HG03521 (cell line): ENCODE measurements at regions not wholly inside any gene's neighbourhood (a gene's known extent, or its start where the extent isn't known, plus 50 kb on each side); places are given as distances from the start of the nearest gene placed in this dataset.

Experiments
- ATAC-seq: cut with Tn5 transposase; IDR thresholded peaks from one replicate; pipeline ENCODE4 v1.9.1; 2021; ENCODE audit warnings: mild to moderate bottlenecking, moderate library complexity; ENCODE audit not compliant: unreplicated experiment

DNA sequence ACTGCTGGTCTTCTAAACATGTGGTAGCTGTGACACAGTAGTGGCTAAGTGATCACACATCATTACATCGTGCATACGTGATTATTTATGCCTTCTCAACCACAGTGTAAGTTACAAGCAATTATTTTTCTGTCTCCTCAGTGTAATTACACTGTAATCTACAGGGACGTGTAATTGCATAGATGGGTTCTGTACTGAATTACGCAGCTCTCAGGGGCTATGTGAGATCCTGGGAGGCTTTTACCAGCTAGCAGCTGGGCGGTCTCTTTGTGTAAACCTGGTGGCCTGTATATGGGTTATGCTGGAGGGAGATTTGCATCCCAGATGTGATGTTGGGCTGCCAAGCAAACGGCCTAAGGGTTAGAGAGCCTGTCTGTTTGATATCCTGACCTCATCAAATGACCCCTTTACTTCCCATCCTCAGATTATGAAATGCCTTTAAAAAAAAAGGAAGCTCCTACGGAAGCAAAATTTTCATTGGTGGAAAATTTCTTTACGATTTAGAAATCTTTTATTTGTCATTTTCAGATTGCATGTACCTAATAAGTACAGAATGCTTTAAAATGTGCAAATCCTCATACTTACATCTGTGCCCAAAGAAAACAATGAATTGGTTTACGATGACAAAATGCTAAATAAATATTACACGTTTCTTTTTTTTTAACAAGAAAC is 402.8 kb upstream of the JAG1 start:
- no peak for ATAC-seq

DNA sequence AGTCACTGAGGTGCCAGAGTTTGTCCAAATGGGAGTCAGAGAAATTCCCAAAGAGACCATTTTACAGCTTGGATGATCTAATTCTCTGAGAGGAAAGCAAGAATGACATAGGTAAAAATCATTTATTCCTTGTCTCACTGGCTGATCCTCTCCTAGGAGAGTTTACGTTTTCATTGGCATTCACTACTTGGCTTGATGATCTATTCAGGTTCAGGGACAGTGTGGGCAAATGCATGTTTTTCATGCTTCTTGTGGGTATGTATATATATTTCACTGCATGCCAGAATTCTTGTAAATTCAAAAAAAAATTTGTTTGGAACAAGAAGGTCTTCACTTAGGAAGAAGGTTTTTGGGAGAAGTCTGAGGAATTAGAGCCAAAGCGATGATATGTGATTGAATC is 403.4 kb upstream of the JAG1 start:
- no peak for ATAC-seq

DNA sequence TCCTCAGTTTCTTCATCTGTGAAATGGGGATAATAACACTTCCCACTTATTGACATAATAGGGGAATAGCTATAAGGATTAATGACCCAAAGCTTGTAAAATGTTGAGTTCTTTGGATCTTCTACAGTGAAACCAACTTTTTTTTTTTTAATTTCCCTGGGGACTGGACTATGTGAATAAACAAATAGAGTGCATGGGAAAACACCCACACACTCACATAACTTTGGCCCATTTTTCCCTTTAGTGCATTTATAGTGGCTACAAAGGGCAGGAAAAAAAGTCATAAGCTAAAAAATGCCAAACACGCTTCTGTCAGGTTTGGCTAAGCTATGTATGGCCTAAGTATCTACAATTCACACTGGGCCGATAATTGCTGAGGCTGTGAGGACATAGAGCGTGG is 406.2 kb upstream of the JAG1 start:
- ATAC-seq, result no peak

DNA sequence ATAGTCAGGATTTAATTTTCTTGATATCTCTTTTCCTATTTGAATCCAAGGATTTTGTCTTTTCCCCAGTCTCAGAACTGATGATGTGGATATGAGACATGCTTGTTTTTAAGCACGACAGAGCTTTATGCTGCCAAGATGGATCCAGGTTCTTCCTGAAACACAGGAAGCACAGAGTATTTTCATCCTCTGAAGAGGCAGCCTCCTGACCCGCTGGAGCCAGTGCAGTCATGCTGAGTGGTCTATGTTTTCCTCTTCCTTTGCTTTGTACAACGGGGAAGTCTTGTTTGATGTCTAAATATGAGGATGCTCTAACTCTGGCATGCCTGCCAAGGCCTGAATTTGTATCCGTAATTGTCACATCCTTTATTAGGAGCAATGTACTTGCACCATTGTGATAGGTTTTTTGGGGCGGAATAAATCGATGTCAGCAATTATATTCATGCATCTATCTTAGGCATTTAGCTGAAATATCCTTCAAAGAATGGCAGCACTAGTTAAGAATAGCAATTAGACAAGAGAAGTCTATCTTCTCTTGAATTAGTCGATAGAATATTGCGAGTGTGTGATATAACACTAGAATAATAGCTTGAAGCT is 407.1 kb upstream of the JAG1 start:
- no peak for ATAC-seq

DNA sequence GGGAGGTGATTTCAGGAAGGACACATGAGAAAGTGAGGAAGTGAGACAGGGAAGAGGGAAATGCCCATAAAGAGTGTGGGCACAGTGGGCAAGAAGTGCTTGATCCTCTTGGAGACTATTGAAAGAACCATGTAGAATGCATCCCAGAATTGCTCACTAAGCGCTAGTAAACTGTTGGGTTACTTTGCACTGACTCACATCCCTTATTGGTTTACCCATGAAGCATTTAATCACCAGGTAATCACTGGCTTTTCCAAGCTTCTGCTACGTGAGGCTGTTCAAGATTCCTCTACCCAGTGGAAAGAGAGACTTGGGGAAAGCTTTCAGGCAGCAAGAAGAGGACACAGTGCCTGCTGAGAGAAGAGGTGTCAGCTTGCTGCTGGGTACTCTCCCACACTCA is 410.0 kb upstream of the JAG1 start:
- ATAC-seq, result no peak

DNA sequence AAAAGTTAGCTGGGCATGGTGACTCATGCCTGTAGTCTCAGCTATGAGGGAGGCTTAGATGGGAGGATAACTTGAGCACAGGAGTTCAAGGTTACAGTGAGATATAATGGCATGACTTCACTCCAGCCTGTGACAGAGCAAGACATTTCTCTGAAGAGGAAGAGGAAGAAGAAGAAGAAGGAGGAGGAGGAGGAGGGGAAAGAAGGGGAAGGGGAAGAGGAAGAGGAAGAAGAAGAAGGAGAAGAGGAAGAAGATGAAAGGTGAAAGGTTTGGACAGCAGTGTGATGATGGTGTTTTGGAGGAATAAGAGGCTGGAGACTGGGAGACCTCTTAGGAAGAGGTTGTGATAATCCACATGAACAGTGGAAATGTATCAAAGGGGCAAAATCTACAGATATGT is 410.7 kb upstream of the JAG1 start:
- ATAC-seq, result no peak

DNA sequence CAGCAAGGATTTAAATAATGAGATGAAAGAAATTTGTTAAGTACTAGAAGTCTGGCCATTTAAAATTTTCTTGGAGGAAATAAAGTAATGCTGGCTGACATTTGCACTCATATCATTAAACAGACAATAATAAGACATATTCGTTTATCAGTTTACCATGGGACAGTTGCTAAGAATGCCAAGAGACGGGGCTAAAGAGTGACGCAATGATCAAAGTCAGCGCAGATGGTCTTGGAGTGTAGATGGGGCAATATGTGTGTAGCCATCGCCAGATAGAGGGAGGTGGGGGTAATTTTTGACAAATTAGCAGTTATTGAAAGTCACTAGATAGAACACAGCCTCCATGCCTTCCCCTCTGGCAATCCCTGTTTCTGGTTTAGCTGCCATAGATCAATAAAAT is 413.2 kb upstream of the JAG1 start:
- ATAC-seq, result no peak

DNA sequence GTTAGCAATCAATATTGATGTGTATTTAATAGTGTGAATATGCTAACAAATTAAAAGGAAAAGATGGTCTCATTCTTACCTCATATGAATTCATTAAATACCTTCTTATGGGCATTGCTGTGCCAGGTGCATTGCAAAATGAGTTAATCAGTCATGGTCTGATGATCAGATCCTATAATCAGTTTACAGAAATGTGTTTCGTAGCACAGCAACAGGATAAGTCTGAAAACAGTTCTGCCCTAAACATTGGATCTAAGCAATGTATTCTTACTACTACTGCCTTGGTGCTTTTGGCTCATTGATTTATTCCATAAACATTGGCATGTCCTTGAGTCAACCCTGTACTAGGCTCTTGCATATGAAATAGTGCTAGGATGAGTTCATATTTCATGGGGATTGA is 417.0 kb upstream of the JAG1 start:
- no peak for ATAC-seq

DNA sequence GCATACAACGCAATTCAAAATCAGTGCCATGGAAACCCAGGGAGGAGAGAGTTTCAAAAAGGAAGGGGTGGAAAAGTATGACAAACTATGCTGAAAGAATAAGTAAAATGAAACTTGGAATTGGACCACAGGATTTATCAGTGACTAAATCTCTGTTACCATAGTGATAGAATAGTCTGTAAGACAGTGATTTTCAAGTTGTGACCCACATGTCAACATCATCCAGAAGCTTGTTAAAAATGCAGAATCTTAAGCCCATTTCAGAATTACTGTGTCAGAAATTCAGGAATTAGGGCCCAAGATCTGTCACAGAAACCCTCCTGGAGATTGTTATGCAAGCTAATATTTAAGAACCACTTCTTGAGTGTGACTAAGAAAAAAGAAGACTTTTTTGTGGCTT is 417.7 kb upstream of the JAG1 start:
- ATAC-seq, result no peak

DNA sequence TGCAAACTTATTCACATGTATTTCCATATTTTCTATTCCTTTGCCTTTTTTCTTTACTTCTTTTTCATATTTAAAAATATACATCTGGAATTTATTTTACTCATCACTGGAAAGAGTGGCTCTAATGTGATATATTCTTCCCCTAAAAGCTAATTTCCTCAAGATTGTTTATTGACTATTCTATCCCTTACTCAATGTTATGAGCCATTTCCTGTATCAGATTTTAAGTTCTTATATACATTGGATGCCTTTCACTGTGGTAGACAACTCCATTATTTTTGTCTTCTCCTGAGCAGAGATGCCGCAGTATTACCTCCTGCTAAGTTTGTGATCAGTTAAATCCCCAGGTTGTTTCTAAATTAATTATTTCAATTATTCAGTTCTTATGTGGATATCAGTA is 418.4 kb upstream of the JAG1 start:
- no peak for ATAC-seq

DNA sequence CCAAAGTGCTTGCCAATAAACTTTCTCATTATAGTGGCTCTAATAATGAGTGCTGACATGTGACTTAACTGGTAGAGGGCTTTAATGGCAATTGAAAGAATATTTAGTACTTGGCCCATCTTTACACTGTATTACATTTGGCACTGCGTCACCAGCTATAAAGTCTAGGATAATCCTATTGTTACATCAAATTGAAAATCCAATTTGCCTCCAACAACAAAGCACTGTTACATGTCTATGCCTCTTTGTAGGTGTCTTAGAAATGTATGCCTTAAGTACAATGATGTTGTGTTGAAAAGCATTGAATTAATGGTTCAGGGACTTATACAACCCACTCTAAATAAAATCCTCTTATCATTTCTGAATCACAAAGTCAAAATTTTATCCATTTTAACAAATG is 420.4 kb upstream of the JAG1 start:
- no peak for ATAC-seq

DNA sequence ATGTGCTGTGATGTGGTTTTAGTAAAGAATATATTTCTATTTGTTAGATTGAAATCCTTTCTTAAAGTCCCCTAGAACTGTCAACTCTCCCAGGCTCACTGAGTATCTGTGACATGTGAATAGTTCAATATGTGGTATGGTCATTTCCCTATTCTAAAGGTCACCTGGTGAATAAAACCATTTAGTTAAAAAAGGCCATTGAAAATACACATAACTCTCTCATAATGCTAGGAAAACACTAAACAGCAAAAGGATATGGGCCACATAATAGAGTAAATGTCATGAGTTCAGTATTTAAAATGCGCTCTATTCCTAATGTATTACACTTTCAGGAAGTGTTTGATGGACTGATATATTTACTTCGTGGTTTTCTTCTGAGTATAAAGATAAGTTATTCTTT is 420.9 kb upstream of the JAG1 start:
- ATAC-seq, result no peak

DNA sequence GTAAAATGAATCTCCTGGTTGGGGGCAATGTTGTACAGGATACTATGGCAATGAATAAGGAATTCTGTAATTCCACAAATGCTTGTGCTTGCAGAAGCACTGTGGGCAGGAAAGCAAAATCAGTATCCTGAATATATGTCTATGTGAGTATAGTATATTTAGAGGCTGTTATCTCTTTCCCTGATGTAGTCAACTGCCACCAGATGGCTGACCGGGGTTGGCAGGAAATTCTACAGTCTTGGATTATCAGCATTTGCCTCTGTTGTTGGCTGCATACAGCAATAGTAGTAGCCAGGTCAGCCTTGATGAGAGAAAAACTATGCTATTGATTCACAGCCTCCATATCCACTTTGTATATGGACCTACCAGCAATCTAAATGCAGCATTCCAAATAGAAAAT is 425.1 kb upstream of the JAG1 start:
- ATAC-seq, result no peak

DNA sequence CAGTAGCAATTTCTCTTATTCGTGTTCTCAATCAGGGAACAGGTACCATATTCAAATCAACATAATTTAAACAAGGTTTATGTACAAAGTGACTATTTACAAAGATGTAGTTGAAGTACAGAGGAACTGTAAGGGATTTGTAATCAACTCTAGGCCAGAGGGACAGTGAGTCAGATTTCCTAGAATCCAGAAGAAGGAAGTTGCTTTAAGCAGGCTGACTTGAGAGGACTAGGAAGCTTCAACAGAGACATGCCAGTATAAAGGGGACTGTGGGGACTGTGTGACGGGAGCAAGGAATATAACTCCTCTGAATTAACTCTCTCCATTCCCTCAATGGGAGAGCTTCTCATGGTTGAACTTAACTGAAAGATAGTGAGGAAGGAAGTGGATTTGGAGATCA is 427.4 kb upstream of the JAG1 start:
- no peak for ATAC-seq

DNA sequence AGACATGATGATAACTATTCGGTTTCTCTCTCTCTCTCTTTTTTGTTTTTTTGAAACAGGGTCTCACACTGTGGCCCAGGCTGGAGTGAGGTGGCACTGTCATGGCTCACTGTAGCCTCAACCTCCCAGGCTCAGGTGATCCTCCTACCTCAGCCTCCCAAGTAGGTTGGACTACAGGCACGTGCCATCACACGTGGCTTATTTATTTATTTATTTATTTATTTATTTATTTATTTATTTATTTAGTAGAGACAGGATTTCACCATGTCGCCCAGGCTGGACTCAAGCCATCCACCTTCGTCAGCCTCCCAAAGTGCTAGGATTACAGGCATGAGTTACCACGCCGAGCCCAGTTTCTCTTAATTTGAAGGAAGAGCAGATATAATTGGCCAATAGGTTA is 427.9 kb upstream of the JAG1 start:
- ATAC-seq, result no peak

DNA sequence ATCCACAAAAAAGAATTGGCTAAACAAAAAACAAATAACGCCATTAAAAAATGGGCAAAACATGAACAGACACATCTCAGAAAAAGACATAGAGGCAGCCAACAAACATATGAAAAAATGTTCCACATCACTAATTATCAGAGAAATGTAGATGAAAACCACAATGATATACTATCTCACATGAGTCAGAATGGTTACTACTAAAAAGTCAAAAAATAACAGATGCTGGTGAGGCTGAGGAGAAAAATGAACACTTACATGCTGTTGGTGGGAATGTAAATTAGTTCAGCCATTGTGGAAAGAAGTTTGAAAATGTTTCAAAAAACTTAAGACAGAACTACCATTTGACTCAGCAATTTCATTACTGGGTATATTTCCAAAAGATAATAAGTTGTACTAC is 430.1 kb upstream of the JAG1 start:
- ATAC-seq, result no peak

DNA sequence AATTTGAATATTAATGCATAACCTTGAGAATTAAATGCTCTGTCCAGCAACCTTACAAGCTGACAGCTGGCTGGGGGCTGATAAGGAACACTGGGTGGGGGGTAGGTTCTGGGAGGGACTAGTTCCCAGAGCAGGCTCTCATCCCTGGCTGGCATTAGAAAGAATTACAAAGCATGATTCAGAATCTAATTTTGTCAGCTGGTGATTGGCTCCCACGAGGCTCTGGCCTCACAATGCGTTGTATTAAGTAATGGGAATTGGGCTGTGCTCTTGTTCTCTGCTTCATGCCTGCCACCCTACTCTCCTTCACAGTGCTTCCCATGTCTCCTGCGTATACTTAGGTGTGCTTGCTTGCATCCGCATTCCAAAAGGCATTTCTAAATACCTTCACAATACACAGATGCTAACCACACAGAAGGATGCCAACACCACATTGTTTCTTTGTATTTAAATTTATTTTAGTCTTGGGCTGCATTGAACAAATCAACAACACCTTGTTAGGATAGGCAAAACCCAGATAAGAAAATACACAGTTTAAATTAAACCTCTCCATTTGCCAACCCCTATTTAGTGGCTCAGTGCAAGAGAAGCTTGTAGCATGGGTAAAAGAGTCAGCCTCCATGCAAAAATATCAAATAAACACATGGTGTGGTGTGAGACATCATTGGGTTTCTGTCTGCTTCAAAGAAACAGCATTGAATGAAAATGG is 434.5 kb upstream of the JAG1 start:
- ATAC-seq, result no peak

DNA sequence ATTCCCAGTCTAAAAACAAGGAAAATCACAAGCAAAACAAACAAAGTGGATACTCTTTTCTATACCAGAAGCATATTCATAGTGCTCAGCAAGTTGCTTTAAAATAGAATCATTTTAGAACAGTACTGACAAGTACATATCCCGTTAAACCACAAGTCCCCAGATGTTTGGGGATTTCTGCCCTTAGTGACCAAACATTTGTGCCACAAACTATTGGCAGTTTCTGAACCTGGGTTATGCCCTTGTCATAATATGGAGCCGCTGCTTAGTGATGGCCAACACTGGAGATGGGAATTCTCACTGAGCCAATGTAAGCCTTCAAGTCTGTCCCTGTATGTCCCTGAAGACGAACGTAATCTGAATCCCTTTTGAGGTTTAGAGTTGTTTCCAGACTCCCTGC is 436.7 kb upstream of the JAG1 start:
- no peak for ATAC-seq

DNA sequence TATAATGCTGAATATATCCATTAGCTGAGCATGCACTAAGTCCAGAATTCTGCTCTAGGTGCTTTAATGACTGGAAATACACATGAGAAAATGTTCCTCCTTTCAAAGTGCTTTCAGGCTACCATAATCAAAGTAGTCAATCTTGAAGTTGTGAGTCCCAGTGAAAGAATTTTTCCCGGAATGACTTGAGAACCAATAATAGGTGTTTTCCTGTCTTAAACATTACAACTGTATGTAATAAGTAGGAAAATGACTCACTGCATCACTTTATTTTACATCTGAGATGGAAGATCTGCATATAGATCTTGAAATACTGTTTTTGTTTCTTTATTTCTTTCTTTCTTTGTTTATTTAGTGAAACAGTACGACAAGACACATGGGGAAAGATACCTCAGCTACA is 437.4 kb upstream of the JAG1 start:
- ATAC-seq, result no peak

DNA sequence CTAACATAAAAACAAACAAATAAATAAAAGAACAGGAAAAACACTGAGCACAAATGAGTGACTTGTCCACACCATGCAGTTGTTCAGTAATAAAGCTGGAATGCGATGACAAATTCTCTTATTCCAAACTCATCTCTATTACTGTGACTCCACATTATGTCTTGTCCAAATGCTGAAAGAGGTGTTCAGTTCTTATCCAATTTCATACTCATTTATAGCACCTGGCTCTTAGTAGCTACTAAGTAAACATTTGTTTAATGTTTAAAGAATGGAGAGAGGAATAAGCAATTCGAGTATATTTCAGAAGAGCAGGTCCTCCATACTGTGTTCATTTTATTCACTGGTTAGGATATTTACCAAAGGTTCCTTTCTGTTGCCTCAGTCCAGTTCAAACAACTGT is 439.0 kb upstream of the JAG1 start:
- ATAC-seq, result no peak

DNA sequence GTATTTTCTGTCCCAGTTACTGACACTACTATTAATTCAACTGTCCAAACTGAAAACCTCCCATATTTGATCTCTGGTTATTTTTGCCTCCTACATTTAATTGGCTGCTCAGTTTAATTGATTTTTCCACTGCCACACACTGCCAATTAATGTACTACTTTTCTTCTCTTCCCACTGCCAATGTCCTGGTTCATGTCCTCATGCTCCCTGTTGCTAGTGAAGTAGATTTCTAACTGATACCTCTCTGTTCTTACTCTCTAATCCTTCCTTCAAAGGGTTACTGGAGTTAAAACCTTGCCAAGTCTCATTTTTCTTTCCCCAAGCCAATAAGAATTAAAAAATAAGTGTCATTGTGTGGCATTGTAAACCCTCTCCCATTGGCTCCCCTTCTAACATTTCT is 440.6 kb upstream of the JAG1 start:
- no peak for ATAC-seq

DNA sequence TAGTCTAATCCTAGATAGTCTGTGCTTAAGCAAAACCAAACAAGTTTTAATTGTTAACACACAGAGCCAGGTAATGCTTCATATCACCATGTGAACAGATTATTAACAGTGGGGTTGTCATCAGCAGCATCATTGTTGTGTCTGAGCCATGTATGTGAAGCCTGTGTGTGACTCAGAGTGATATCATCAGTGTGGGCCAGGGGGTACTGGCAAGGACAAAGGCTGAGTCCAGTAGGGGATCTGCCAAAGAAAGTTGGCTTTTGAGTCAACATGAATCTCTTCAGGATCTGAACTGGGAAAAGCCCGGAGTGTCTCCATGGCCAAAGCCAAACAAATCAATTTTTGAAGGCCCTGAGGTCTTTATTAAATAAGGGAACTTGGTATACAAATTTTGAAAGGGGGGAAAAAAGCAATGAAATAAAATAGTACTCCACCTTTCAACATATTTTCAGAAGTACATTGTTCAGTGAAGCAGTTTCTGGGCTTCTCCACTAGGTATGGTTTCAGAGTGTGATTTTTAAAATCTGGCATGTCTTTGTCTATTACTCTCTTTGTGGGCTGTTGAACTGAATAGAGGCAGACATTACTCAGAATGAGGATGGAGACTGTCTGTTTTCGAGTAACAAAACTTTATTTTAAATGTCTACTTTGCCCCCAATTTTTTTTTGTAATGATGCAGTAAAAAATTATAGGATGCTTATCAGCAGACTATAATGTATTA is 444.2 kb upstream of the JAG1 start:
- ATAC-seq, result no peak
